ENCODE measurements at regions not wholly inside any gene's neighbourhood (a gene's known extent, or its start where the extent isn't known, plus 50 kb on each side); places are given as distances from the start of the nearest gene placed in this dataset.

- no peaks in the 10 kb centered on the region for H3K27me3 ChIP-seq (replicated peaks; ENCODE audit: control insufficient read depth, insufficient read depth, low read length)
- H3K36me3 ChIP-seq (ENCODE audit: control insufficient read depth, insufficient read depth, low read length) = no peaks in the 10 kb centered on the region
- TF ChIP-seq CTCF (IDR thresholded peaks at IDR 0.05; ENCODE audit: insufficient read depth, low read length, poor library complexity, severe bottlenecking) = no peak
- DNase-seq (ENCODE audit: extremely low read depth, insufficient read length) = no peak
- no peak overlapping the region for H3K4me3 ChIP-seq (replicated peaks; ENCODE audit: low read depth, low read length)
These were observed 51.7 kb upstream of the RTL1 start for GRCh38 chr14:100955201-100955600.

- no peak for TF ChIP-seq CTCF (IDR thresholded peaks at IDR 0.05; ENCODE audit: insufficient read depth, low read length, poor library complexity, severe bottlenecking)
- Histone ChIP-seq H3K36me3 (ENCODE audit: control insufficient read depth, insufficient read depth, low read length) (no peaks in the 10 kb centered on the region), H3K4me3 (replicated peaks; ENCODE audit: low read depth, low read length) (no peak overlapping the region), H3K27me3 (replicated peaks; ENCODE audit: control insufficient read depth, insufficient read depth, low read length) (no peaks in the 10 kb centered on the region)
- DNase-seq (ENCODE audit: extremely low read depth, insufficient read length) = no peak
These were observed 59.0 kb upstream of the RTL1 start for GRCh38 chr14:100962494-100962893.

- Histone ChIP-seq H3K27me3 (replicated peaks; ENCODE audit: control insufficient read depth, insufficient read depth, low read length) (no peaks in the 10 kb centered on the region), H3K4me3 (replicated peaks; ENCODE audit: low read depth, low read length) (no peak overlapping the region), H3K36me3 (ENCODE audit: control insufficient read depth, insufficient read depth, low read length) (no peaks in the 10 kb centered on the region)
- no peak for TF ChIP-seq CTCF (IDR thresholded peaks at IDR 0.05; ENCODE audit: insufficient read depth, low read length, poor library complexity, severe bottlenecking)
- DNase-seq (ENCODE audit: extremely low read depth, insufficient read length) = no peak
These were observed 61.8 kb upstream of the RTL1 start for GRCh38 chr14:100965296-100965695.

- Histone ChIP-seq H3K4me3 (replicated peaks; ENCODE audit: low read depth, low read length) (no peak overlapping the region), H3K36me3 (ENCODE audit: control insufficient read depth, insufficient read depth, low read length) (no peaks in the 10 kb centered on the region), H3K27me3 (replicated peaks; ENCODE audit: control insufficient read depth, insufficient read depth, low read length) (no peaks in the 10 kb centered on the region)
- TF ChIP-seq CTCF (IDR thresholded peaks at IDR 0.05; ENCODE audit: insufficient read depth, low read length, poor library complexity, severe bottlenecking) = no peak
- no peak for DNase-seq (ENCODE audit: extremely low read depth, insufficient read length)
These were observed 63.7 kb upstream of the RTL1 start for GRCh38 chr14:100967178-100967577.

- DNase-seq (ENCODE audit: extremely low read depth, insufficient read length) = no peak
- TF ChIP-seq CTCF (IDR thresholded peaks at IDR 0.05; ENCODE audit: insufficient read depth, low read length, poor library complexity, severe bottlenecking) = no peak
- Histone ChIP-seq H3K27me3 (replicated peaks; ENCODE audit: control insufficient read depth, insufficient read depth, low read length) (no peaks in the 10 kb centered on the region), H3K36me3 (ENCODE audit: control insufficient read depth, insufficient read depth, low read length) (no peaks in the 10 kb centered on the region), H3K4me3 (replicated peaks; ENCODE audit: low read depth, low read length) (no peak overlapping the region)
These were observed 64.4 kb upstream of the RTL1 start for GRCh38 chr14:100967930-100968329.
